ENCODE measurements at regions not wholly inside any gene's neighbourhood (a gene's known extent, or its start where the extent isn't known, plus 50 kb on each side); places are given as distances from the start of the nearest gene placed in this dataset.

- WGBS, 10 experiments, result 0 to 88% (median 5%) methylated on average over 2 to 4 of the region's 4 CpGs; no CpG with 5 or more reads in 2 of the 10 experiments
- peaks cover 17 to 33% of the 10 kb centered on the region in 2 donors for H3K4me1 ChIP-seq (replicated peaks in 1 of 2)
- no peak overlapping the region for H3K4me3 ChIP-seq
- in situ Hi-C loops (cut with MboI; ENCODE audit: low pct_unique_long_range_greater_than_20kb in 2 of 9, low sequenced_read_pairs in 9 of 9, unreplicated experiment in 9 of 9), result no loop called here
- ATAC-seq (replicated peaks in 6 of 8), result peak in 6 of 8 experiments; percentile 20 to 98 (median 91)
- H3K27ac ChIP-seq, result no peak overlapping the region
Observed at GRCh38 chr15:47618241-47618640, 99.1 kb upstream of the SEMA6D start.

GRCh38 chr15:47620960-47621681 is 96.2 kb upstream of the SEMA6D start:
- WGBS, 10 experiments, result 20 to 97% (median 91%) methylated on average over 1 to 7 of the region's 7 CpGs; no CpG with 5 or more reads in 3 of the 10 experiments
- H3K4me3 ChIP-seq, result no peak overlapping the region
- in situ Hi-C loops (cut with MboI; ENCODE audit: low pct_unique_long_range_greater_than_20kb in 2 of 9, low sequenced_read_pairs in 9 of 9, unreplicated experiment in 9 of 9), result no loop called here
- H3K27ac ChIP-seq, result no peak overlapping the region
- H3K4me1 ChIP-seq (replicated peaks in 1 of 2), result peaks cover 17 to 33% of the 10 kb centered on the region in 2 donors
- ATAC-seq (replicated peaks in 6 of 8), result peak in 5 of 8 experiments; percentile 20 to 69 (median 43)

- WGBS, 10 experiments, result 0 to 100% (median 82%) methylated on average over 1 to 2 of the region's 2 CpGs; no CpG with 5 or more reads in 1 of the 10 experiments
- Histone ChIP-seq H3K27ac (no peak overlapping the region), H3K4me3 (no peak overlapping the region), H3K4me1 (replicated peaks in 1 of 2) (peaks cover 17 to 33% of the 10 kb centered on the region in 2 donors)
- in situ Hi-C loops (cut with MboI; ENCODE audit: low pct_unique_long_range_greater_than_20kb in 2 of 9, low sequenced_read_pairs in 9 of 9, unreplicated experiment in 9 of 9), result no loop called here
- no peak for ATAC-seq (replicated peaks in 6 of 8)
Observed at GRCh38 chr15:47622055-47622454, 95.2 kb upstream of the SEMA6D start.

GRCh38 chr15:47624503-47624902 is 92.8 kb upstream of the SEMA6D start:
- Histone ChIP-seq H3K4me1 (replicated peaks in 1 of 2) (peaks cover 3 to 15% of the 10 kb centered on the region in 2 donors), H3K27ac (no peak overlapping the region), H3K4me3 (no peak overlapping the region)
- in situ Hi-C loops (cut with MboI; ENCODE audit: low pct_unique_long_range_greater_than_20kb in 2 of 9, low sequenced_read_pairs in 9 of 9, unreplicated experiment in 9 of 9), result no loop called here
- ATAC-seq (replicated peaks in 6 of 8), result peak in 2 of 8 experiments; percentile 24 to 28

- Histone ChIP-seq H3K4me1 (replicated peaks in 1 of 2) (no peaks in the 10 kb centered on the region), H3K27ac (no peak overlapping the region), H3K4me3 (no peak overlapping the region)
- 67 to 100% (median 84%) methylated on average over 1 of the region's 1 CpG; no CpG with 5 or more reads in 6 of the 10 experiments for WGBS, 10 experiments
- in situ Hi-C loops (cut with MboI; ENCODE audit: low pct_unique_long_range_greater_than_20kb in 2 of 9, low sequenced_read_pairs in 9 of 9, unreplicated experiment in 9 of 9), result no loop called here
- ATAC-seq (replicated peaks in 6 of 8), result no peak
Observed at GRCh38 chr15:47639042-47639441, 78.3 kb upstream of the SEMA6D start.

- no peak for ATAC-seq (replicated peaks in 6 of 8)
- no peak overlapping the region for H3K4me3 ChIP-seq
- 70 to 100% (median 94%) methylated on average over 2 to 5 of the region's 5 CpGs; no CpG with 5 or more reads in 1 of the 10 experiments for WGBS, 10 experiments
- in situ Hi-C loops (cut with MboI; ENCODE audit: low pct_unique_long_range_greater_than_20kb in 2 of 9, low sequenced_read_pairs in 9 of 9, unreplicated experiment in 9 of 9), result no loop called here
- no peaks in the 10 kb centered on the region for H3K4me1 ChIP-seq (replicated peaks in 1 of 2)
- no peak overlapping the region for H3K27ac ChIP-seq
Observed at GRCh38 chr15:47640079-47640478, 77.2 kb upstream of the SEMA6D start.

- no peak overlapping the region for H3K27ac ChIP-seq
- WGBS, 10 experiments, result 63 to 84% (median 84%) methylated on average over 2 to 7 of the region's 7 CpGs; no CpG with 5 or more reads in 7 of the 10 experiments
- in situ Hi-C loops (cut with MboI; ENCODE audit: low pct_unique_long_range_greater_than_20kb in 2 of 9, low sequenced_read_pairs in 9 of 9, unreplicated experiment in 9 of 9), result no loop called here
- ATAC-seq (replicated peaks in 6 of 8), result no peak
- no peaks in the 10 kb centered on the region for H3K4me1 ChIP-seq (replicated peaks in 1 of 2)
- no peak overlapping the region for H3K4me3 ChIP-seq
Observed at GRCh38 chr15:47640901-47641300, 76.4 kb upstream of the SEMA6D start.

- 80 to 93% (median 87%) methylated on average over 1 to 3 of the region's 3 CpGs; no CpG with 5 or more reads in 7 of the 10 experiments for WGBS, 10 experiments
- H3K4me3 ChIP-seq, result no peak overlapping the region
- in situ Hi-C loops (cut with MboI; ENCODE audit: low pct_unique_long_range_greater_than_20kb in 2 of 9, low sequenced_read_pairs in 9 of 9, unreplicated experiment in 9 of 9), result no loop called here
- ATAC-seq (replicated peaks in 6 of 8), result peak in 3 of 8 experiments; percentile 3 to 58 (median 51)
- peaks cover 0 to 4% of the 10 kb centered on the region in 2 donors for H3K4me1 ChIP-seq (replicated peaks in 1 of 2)
- H3K27ac ChIP-seq, result no peak overlapping the region
Observed at GRCh38 chr15:47644722-47645121, 72.6 kb upstream of the SEMA6D start.

GRCh38 chr15:47650564-47650963 is 66.7 kb upstream of the SEMA6D start:
- 41 to 92% (median 75%) methylated on average over 1 to 3 of the region's 3 CpGs; no CpG with 5 or more reads in 2 of the 10 experiments for WGBS, 10 experiments
- Histone ChIP-seq H3K4me3 (no peak overlapping the region), H3K27ac (no peak overlapping the region), H3K4me1 (replicated peaks in 1 of 2) (peaks cover 2 to 4% of the 10 kb centered on the region in 2 donors)
- in situ Hi-C loops (cut with MboI; ENCODE audit: low pct_unique_long_range_greater_than_20kb in 2 of 9, low sequenced_read_pairs in 9 of 9, unreplicated experiment in 9 of 9), result no loop called here
- no peak for ATAC-seq (replicated peaks in 6 of 8)

- Histone ChIP-seq H3K4me3 (no peak overlapping the region), H3K4me1 (replicated peaks in 1 of 2) (peaks cover 2% of the 10 kb centered on the region in 2 donors), H3K27ac (no peak overlapping the region)
- in situ Hi-C loops (cut with MboI; ENCODE audit: low pct_unique_long_range_greater_than_20kb in 2 of 9, low sequenced_read_pairs in 9 of 9, unreplicated experiment in 9 of 9), result no loop called here
- 80 to 100% (median 80%) methylated on average over 1 to 2 of the region's 7 CpGs; no CpG with 5 or more reads in 7 of the 10 experiments for WGBS, 10 experiments
- ATAC-seq (replicated peaks in 6 of 8), result no peak
Observed at GRCh38 chr15:47652328-47652727, 65.0 kb upstream of the SEMA6D start.

- in situ Hi-C loops (cut with MboI; ENCODE audit: low pct_unique_long_range_greater_than_20kb in 2 of 9, low sequenced_read_pairs in 9 of 9, unreplicated experiment in 9 of 9), result no loop called here
- H3K4me1 ChIP-seq (replicated peaks in 1 of 2), result peaks cover 0 to 2% of the 10 kb centered on the region in 2 donors
- ATAC-seq (replicated peaks in 6 of 8), result no peak
- WGBS, 10 experiments, result 33 to 100% (median 92%) methylated on average over 1 to 2 of the region's 2 CpGs; no CpG with 5 or more reads in 2 of the 10 experiments
- H3K4me3 ChIP-seq, result no peak overlapping the region
- no peak overlapping the region for H3K27ac ChIP-seq
Observed at GRCh38 chr15:47652844-47653243, 64.5 kb upstream of the SEMA6D start.

GRCh38 chr15:47661661-47662180 is 55.6 kb upstream of the SEMA6D start:
- in situ Hi-C loops (cut with MboI; ENCODE audit: low pct_unique_long_range_greater_than_20kb in 2 of 9, low sequenced_read_pairs in 9 of 9, unreplicated experiment in 9 of 9), result no loop called here
- ATAC-seq (replicated peaks in 6 of 8), result no peak
- WGBS, 10 experiments, result 60 to 100% (median 98%) methylated on average over 1 to 5 of the region's 5 CpGs; no CpG with 5 or more reads in 4 of the 10 experiments

GRCh38 chr15:47663101-47663500 is 54.2 kb upstream of the SEMA6D start:
- WGBS, 10 experiments, result 0 to 81% (median 45%) methylated on average over 2 of the region's 2 CpGs; no CpG with 5 or more reads in 2 of the 10 experiments
- Histone ChIP-seq H3K4me1 (replicated peaks in 1 of 2) (peaks cover 0 to 2% of the 10 kb centered on the region in 2 donors), H3K27ac (no peak overlapping the region), H3K4me3 (no peak overlapping the region)
- ATAC-seq (replicated peaks in 6 of 8), result no peak
- in situ Hi-C loops (cut with MboI; ENCODE audit: low pct_unique_long_range_greater_than_20kb in 2 of 9, low sequenced_read_pairs in 9 of 9, unreplicated experiment in 9 of 9), result no loop called here

More at GRCh38 chr15:47661661-47662180, 55.6 kb upstream of the SEMA6D start:
- H3K4me3 ChIP-seq, result no peak overlapping the region
- peaks cover 0 to 2% of the 10 kb centered on the region in 2 donors for H3K4me1 ChIP-seq (replicated peaks in 1 of 2)
- H3K27ac ChIP-seq, result no peak overlapping the region

All from motor neuron (in vitro differentiated cells).